ENCODE measurements at regions not wholly inside any gene's neighbourhood (a gene's known extent, or its start where the extent isn't known, plus 50 kb on each side); places are given as distances from the start of the nearest gene placed in this dataset.

DNA sequence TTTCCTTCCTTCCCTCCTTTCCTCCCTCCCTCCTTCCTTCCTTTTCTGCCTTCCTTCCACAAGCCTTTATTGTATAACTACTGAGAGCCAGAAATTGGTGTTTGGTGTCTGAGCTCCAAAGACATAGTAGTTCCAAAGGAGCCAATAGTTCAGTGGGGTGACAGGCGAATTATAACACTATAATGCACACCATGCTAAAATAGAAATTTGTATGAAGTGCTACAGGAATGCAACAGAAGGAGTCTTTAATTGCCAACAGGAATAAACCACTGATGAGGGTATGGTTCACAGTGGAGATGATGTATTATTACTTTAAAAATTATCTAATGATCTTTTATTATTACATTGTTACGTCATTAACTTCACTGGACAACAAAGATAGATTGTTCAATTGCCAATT is 158.8 kb upstream of the SP8 start:
- DNase-seq (ENCODE audit: low spot score): no peak

- no peak for DNase-seq (ENCODE audit: low spot score)
These were observed 166.2 kb upstream of the SP8 start for GRCh38 chr7:20952916-20953315.

GRCh38 chr7:20954711-20955619 is 168.3 kb upstream of the SP8 start:
- DNase-seq (ENCODE audit: low spot score): no peak

DNA sequence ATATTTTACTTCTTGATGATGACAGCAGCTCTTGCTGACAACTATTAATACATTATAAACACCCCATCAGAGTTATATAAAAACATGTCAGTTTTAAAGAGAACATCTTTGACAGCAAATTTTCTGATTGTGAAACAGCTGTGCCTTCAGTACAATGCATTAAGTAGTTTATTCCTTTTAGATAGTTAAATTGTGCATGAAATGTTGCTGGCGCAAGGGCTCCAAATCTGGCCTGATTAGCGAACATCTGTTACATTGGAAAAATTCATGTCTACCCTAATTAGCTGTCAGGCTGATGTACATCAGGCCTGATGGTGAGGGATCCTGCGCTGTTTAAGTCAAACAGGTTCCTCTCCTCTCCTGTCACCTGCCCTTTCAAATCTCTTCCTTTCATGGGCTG is 171.9 kb upstream of the SP8 start:
- no peak for DNase-seq (ENCODE audit: low spot score)

DNA sequence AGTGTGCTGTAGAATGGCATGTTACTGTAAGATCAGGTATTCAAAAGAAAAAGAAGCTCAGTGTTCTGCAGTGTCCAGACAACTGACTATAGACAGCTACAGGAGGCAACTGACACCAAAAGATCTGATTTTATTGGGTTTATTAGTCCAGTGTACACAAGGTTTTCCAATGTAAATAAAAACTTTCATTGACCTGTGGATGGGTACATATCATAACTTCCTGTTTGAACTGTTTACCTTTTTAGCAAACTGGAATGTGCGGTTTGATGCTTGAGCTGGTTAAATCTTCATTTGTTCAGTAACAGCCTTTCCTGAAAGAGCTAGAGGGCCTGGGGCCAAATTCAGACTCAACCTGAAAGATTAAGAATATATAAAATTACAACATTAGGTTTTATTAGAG is 172.6 kb upstream of the SP8 start:
- no peak for DNase-seq (ENCODE audit: low spot score)

DNA sequence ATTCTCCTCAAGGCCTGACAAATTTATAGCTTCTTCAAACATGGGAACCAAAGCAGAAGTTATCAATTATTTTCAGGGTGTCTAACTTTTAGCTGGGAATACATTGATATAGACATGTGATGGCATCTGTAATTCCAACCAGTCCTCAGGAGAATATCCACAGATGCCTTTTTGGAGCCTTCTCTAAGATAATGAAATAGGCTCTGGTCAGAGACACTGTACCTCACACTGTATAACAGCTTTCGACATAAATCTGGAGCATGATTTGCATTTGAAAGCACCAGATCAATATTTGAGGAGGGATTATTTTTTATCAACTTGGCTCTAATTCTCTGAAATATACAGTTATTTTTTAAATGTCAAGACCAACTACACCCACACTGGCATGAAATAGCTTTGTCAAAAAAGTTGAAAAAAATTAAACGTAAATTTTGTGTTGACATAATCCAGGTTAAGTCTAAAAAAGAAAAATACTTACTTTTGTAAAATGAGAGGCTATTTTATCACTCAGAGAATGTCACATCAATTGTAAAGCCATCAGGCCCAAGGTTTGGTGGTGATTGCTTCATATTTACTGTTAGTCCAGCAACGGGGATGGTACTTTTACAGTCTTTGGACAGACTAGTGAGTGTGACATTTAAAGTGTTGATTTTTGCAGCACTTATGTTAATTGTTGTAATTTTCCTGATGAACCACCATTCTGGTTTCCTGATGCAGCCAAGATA is 177.0 kb upstream of the SP8 start:
- DNase-seq (ENCODE audit: low spot score): no peak

DNA sequence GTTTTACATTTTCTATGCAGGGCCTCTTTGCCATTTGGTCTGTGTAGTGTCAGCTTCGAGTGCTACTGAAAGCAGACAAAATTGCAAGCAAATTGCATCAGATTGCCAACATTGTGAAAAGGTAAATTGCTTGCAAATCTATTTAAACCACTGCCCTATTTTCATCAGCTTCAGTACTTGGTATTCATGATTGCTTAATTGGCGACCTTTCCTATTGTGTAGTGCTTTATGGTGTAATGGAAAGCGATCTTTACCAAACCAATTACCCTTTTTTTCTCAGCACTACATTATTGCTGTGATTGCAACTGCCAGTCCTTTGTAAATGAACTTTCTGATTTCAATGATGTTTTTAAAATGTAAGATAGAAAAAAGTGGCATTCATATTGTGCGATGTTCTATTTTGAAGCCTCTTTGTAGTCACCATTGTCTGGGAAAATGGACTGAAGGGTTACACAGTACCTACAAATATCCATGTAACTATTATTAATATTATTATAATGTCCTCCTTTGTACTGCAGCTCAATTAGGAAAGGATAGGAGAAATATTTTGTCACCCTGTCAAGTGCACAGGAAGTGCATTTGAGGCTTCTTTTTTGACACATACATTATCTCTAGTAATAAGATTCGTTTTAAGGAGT is 177.7 kb upstream of the SP8 start:
- DNase-seq (ENCODE audit: low spot score): no peak

- DNase-seq (ENCODE audit: low spot score): no peak
These were observed 184.5 kb upstream of the SP8 start for GRCh38 chr7:20971219-20971618.

GRCh38 chr7:20980232-20980631 is 193.5 kb upstream of the SP8 start:
- DNase-seq (ENCODE audit: low spot score): no peak

DNA sequence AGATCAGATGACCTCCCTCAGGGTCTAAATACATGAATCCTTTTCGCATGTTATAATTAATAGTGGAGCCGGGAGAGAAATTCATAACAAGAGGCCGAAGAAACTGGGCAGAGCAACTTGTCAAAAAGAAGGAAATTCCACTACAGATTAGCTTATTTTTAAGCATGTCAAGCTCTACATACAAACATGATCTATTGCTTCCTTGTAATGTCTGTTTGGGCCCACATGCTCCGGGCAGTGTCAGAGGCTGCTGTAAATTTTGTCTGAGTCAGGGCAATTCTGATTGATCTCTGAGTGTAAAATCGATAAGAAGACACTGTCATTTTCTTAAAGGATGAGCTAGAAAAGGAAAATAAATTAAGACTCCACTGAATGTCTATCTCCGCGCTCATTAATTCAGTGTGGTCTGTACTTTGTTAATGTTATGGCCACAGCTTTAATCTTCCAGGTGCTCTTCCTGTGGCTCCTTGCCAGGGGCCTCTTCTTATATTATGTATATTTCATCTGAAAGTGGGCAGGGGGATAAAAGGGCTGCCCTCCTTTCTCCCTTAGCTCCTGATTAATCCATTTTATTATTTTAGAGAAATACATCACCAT is 194.1 kb upstream of the SP8 start:
- DNase-seq (ENCODE audit: low spot score): no peak

DNA sequence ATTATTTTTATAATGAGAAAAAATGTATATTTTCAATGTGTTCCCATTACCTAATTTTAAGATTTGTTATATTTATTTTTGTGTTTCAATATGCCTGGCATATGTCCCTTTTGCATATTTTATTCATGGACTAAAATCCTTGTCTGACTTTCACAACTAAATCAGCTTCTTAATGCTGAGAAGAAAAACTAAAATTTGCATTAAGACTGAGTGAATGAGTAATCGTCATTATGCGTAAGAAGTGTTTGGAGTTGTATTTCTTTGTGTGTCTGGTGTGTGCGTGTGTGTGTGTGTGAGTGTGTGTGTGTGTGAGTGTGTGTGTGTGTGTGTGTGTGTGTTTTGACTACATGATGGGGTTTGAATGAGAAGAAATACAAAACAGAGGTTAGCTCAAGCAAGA is 201.7 kb upstream of the SP8 start:
- DNase-seq (ENCODE audit: low spot score): no peak

DNA sequence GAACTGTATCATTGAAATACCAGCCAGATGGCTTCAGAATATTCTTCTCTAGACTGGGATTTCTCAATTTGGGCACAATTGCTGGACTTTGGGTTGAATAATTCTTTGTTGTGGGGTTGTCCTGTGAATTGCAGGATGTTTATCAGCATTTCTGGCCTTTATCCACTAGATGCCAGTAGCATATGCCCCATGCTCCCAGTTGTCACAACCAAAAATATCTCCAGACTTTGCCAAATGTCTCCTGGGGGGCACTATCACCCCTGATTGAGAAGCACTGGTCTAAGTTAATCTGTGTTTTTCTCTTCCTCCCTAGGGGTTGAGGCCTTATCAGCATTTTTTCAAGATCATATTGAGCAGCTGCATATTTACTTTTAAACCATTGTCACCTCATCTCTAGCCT is 204.9 kb upstream of the SP8 start:
- no peak for DNase-seq (ENCODE audit: low spot score)

DNA sequence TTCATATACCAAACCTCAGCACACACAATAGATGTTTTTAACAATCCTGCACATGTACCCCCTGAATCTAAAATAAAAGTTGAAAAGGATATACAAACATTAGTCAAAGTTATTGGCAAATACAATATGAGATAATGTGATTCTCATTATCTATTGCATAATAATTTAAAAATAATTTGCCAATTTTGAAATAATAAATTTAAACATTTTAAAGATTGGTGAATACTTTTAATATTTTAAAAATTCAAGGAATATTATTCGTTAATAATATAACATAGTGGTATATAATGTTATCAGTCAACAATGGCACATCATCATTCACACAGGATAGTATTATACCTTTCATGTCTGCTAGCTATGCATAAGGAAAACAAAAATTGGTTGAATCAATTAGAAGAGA is 207.0 kb upstream of the SP8 start:
- no peak for DNase-seq (ENCODE audit: low spot score)

GRCh38 chr7:20998309-20998708 is 211.6 kb upstream of the SP8 start:
- DNase-seq (ENCODE audit: low spot score): no peak

DNA sequence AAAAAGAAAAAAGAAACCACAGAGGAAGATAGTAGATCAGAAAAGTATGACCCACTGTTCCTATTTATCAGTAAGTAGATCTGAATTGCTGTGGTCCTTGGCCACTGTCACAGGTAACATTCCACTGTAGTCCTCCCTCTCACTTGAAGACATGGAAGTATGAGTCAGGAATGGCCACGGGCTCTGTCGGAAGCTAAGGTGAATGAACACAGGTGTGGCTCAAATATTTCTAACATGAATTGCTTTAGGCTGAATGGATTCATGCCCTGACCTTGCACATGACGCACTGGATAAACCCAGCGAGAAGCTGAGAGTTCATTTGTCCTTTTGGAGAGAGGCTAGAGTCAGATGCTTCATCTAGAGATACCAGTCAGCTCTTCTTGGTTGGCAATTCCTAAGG is 224.5 kb upstream of the SP8 start:
- no peak for DNase-seq (ENCODE audit: low spot score)

GRCh38 chr7:21013765-21014539 is 227.3 kb upstream of the SP8 start:
- no peak for DNase-seq (ENCODE audit: low spot score)

DNA sequence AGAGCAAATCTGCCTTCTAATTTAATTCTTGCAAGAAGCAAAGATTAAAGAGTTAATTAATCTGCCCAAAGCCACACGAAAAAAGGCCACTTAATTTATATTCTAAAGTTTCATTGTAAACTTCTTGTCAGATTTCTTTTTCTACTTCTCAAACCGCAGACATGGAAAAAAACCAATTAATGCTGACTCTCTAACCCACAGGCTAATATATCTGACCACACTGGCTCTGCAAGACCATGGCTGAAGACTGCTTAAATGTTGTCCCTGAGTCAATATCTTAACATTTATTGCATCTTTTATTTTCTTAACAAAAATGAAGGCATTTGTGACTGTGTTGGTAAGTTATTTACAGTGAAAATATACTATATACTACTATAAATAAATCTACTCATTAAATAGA is 234.0 kb upstream of the SP8 start:
- no peak for DNase-seq (ENCODE audit: low spot score)

- DNase-seq (ENCODE audit: low spot score): no peak
These were observed 237.3 kb upstream of the SP8 start for GRCh38 chr7:21023841-21024484.

GRCh38 chr7:21024485-21024867 is 237.8 kb upstream of the SP8 start:
- DNase-seq (ENCODE audit: low spot score): no peak

- no peak for DNase-seq (ENCODE audit: low spot score)
These were observed 241.5 kb upstream of the SP8 start for GRCh38 chr7:21028186-21028585.

DNA sequence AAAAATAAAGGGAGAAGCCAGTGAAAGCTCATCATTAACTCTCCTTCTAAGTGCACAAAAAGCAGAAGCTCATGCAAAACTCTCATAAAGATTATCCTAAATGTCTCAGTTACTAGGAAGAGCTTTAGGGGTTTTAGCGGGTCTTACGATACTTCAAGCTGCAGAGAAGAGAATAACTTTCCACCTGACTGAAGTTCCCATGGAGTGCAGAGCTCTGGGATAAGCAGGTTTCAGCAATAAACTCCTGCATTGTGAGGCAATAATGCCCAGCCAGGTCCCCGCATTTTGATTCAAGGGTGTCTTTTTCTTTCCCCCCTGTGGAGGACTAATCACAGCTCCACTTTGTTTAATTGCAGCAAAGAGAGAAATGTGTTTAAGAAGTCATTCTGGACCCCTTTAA is 241.9 kb upstream of the SP8 start:
- DNase-seq (ENCODE audit: low spot score): no peak
